ENCODE measurements at regions not wholly inside any gene's neighbourhood (a gene's known extent, or its start where the extent isn't known, plus 50 kb on each side); places are given as distances from the start of the nearest gene placed in this dataset.

GRCh38 chr22:48615171-48616008, 1212.3 kb downstream of the BRD1 start:
- DNase-seq (ENCODE audit: low read depth in 4 of 4, low spot score in 3 of 4), result no peak

DNA sequence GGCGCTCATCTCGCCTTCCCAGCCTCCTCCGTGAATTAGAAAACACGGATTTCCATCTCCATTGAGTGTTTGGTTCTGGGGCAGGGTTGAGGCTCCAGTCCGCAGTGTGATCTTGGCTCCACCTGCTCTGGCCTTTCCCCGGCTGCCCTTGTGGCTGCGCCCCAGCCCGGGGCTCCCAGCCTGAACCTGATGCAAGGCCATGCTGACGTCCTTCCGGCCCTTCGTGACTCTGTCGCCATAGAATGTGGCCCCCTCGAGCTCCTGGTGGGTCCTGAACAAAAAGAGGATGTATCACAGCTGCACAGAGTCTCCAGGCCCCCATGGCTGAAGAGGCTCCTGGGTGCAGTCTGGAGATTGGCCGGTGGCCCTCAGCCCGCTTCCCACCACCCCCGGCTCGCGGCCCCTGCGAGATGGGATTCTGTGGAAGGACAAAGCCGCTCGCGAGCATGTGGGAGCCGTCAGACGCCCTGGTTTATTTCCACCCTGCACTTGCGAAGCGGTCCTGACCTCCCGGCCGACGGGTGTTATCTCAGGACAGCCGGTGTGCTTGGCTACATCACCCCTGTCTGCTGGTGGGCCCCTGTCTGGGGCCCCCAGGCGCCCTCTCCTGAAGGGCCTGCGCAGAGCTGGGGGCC, 1214.0 kb downstream of the BRD1 start:
- DNase-seq (ENCODE audit: low read depth in 4 of 4, low spot score in 3 of 4), result no peak

- DNase-seq (ENCODE audit: low read depth in 4 of 4, low spot score in 3 of 4), result no peak
Observed at GRCh38 chr22:48612077-48612995, 1215.3 kb downstream of the BRD1 start.

GRCh38 chr22:48609279-48609865, 1218.3 kb downstream of the BRD1 start:
- no peak for DNase-seq (ENCODE audit: low read depth in 4 of 4, low spot score in 3 of 4)

GRCh38 chr22:48607901-48608662, 1219.6 kb downstream of the BRD1 start:
- DNase-seq (ENCODE audit: low read depth in 4 of 4, low spot score in 3 of 4), result no peak

DNA sequence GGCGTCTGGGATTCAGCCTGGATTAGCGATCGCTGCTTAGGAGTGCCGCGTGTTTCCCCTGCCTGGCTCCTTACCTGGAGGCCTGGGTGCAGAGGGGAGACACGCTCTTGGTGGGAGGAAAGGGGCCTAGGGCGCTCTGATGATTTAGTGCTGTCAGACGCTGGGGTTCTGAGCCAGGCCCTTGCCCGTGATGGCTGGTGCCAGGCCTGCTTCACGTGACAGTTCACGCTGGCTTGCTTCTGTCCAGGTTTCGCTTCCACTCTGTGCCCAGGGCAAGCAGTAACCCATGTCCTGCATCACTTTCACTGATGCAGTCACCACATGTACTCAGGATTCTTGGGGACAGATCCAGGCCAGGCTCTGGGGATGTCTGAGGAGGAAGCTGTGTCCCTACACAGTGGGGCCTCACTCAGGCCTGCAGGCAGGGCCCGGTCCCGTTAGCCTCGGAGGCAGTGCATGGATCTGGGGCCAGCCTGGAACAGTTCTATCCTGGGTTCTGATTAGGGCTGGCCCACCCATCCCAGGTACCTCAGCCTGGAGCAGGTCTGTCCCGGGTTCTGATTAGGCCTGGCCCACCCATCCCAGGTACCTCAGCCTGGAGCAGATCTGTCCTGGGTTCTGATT, 1220.9 kb downstream of the BRD1 start:
- no peak for DNase-seq (ENCODE audit: low read depth in 4 of 4, low spot score in 3 of 4)

GRCh38 chr22:48605856-48606481, 1221.7 kb downstream of the BRD1 start:
- DNase-seq (ENCODE audit: low read depth in 4 of 4, low spot score in 3 of 4), result no peak

- DNase-seq (ENCODE audit: low read depth in 4 of 4, low spot score in 3 of 4), result no peak
Observed at GRCh38 chr22:48605125-48605524, 1222.5 kb downstream of the BRD1 start.

- DNase-seq (ENCODE audit: low read depth in 4 of 4, low spot score in 3 of 4), result no peak
Observed at GRCh38 chr22:48603621-48604320, 1223.9 kb downstream of the BRD1 start.

DNA sequence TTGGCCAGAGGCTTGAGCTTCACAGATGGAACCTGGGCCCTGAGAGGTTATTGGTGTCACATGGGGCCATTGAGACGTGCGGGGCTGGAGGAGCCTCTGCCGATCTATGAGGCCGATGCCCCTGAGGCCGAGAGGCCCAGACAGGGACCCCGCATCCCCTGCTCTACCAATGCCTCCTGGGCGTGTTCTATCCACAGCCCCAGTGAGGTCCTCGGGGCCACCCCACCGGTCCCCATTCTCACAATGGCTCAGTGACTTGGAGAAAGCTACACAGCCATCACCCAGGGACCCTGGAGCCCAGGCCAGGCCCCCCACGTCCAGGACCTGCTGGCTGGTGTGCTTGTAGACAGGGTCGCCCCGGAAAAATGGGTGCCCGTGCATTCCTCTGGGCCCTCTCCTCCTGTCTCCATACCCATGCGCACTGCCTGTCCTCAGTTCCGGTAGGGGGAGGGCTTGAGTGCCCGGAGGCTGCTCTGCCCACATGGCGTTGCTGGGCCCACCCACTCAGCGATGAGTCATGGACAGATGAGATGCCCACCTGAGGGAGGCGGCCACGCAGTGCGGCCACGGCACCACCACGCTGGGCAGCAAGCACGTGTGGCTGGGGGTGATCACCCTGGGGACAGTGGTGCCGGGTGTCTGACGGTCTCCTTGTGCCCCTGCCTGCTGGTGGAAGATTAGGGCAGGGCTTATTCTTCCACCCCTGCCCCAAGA, 1224.7 kb downstream of the BRD1 start:
- no peak for DNase-seq (ENCODE audit: low read depth in 4 of 4, low spot score in 3 of 4)

DNA sequence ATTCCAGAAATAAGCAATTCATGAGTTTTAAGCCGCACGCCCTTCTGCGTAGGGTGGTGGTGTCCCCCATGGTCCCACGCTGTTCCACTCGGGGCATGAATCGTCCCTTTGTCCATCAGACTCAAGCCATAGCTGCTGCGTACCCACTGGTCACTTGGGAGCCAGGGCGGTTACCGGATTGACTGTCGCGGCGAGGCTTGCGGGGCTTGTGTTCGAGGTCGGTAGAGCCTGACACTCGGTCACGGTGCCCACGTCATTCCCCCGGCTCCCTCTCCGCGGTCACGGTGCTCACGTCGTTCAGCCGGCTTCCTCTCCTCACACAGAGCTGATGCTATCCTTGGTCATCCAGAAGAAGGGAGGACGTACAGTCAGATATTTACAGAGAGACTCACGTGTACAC, 1227.0 kb downstream of the BRD1 start:
- DNase-seq (ENCODE audit: low read depth in 4 of 4, low spot score in 3 of 4), result no peak

GRCh38 chr22:48600171-48600570, 1227.5 kb downstream of the BRD1 start:
- DNase-seq (ENCODE audit: low read depth in 4 of 4, low spot score in 3 of 4), result no peak

- no peak for DNase-seq (ENCODE audit: low read depth in 4 of 4, low spot score in 3 of 4)
Observed at GRCh38 chr22:48599346-48599745, 1228.3 kb downstream of the BRD1 start.

DNA sequence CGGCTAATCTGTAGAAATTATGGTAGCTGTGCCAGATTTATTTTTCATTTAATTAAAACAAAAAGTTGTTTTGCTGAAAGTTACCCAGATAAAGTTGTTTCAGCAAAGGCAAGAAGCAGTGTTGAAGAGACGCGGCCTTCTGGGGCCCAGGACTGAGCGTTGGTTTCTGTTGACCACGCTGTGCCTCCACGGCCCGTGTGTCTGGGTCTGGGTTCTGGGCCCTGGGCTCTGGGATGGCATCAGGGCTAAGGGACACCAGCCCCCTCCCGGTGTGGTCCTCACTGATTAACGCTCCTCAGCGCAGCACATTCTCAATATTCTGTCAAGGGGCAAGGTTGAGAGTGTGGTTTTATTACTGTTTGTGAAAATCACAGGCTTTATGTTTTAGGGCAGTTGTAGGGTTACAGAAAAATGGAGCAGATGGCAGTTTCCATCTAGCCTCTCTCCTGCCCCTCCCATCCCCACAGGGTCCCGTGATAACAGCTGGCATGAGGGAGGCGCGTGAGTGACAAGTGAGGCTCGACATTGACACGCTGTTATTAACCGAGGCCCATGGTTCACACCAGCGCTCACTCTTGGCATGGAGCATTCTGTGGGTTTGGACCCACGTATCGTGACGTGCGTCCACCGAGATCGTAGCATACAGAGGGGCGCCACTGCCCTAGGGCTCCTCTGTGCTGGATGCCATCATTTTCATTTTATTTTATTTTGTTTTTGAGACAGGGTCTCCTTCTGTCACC, 1231.4 kb downstream of the BRD1 start:
- DNase-seq (ENCODE audit: low read depth in 4 of 4, low spot score in 3 of 4), result no peak

- DNase-seq (ENCODE audit: low read depth in 4 of 4, low spot score in 3 of 4), result no peak
Observed at GRCh38 chr22:48595511-48595905, 1232.2 kb downstream of the BRD1 start.

DNA sequence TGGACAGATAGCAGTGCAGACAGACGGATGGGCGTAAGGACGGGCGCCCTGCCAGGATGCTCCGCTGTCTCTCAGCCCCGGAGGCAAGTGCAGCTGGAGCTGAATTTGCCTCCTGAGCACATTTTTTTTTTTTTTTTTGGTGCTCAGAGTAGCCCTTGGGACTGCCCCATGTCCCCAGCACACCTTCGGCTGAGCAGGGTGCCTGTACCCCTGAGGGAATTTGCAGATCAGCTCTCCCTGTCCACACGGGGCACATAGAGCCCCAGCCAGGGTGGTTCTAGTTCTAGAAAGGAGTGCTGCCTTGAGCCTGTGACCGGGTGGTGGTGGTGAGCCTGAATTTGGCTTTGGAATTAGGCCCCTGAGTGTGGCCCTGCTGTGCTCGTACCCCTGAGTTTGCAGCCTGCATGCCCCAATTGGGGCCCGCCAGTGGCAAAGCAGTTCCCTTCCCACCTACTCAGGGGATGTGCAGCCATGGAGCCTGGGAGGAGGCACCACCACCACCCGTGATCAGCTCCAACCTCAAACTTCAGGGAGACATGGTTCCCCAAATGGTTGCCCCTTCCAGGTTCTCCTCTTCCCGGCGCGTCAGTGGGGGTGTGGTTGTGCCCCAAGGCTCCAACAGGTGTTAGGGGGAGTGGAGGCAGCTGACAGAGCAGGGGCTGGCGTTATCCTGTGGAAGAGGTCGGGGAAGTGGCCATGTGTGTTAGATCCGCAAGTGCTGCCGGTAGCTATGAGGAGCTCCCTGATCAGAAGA, 1232.7 kb downstream of the BRD1 start:
- no peak for DNase-seq (ENCODE audit: low read depth in 4 of 4, low spot score in 3 of 4)
